ENCODE measurements at regions not wholly inside any gene's neighbourhood (a gene's known extent, or its start where the extent isn't known, plus 50 kb on each side); places are given as distances from the start of the nearest gene placed in this dataset.

- TF ChIP-seq CTCF (conservative IDR thresholded peaks at IDR 0.05) (no peak), EZH2 (IDR thresholded peaks at IDR 0.05; ENCODE audit: low read depth) (no peak)
Measured at GRCh38 chr1:244171241-244171985, 120.3 kb downstream of the ZBTB18 start.

Measured in PC-9 (cell line).